ENCODE measurements at regions not wholly inside any gene's neighbourhood (a gene's known extent, or its start where the extent isn't known, plus 50 kb on each side); places are given as distances from the start of the nearest gene placed in this dataset.

DNA sequence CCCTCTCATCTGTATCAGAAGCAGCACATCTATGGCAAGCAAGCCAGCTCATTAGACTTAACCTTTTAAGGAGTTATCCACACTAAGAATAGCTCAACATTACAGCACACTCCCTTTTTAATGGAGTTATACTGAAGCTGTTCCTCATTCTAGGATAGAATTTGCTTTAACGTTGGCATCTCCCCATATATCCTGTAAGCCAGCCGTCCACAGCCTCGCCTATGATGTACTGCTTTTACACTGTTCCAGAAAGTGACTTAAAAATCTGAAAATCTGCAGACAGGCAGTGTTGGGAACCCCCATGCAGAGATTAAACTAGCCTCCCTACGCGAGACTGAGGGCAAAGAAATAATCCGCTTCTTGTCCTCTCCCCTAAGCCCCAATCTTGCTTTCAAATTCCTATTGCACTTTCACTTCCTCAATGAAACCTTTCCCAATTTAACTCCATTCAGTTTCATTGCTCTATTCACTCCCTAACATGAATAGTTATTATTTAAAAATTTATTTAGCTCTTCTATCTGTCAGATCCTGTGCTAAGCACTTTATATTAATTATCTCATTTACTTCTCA lies 225.0 kb downstream of the BLID start:
- peaks cover 0 to 15% (median 0%) of the 10 kb centered on the region in 4 donors for H3K27me3 ChIP-seq
- no peak for DNase-seq
- H3K9me3 ChIP-seq, result no peaks in the 10 kb centered on the region
- intact Hi-C loops (cut with DNase I), result no loop called here
- H3K4me3 ChIP-seq, result no peak overlapping the region
- peak overlapping the region in 3 of 4 donors; percentile 10 to 55 (median 12) for H3K27ac ChIP-seq
- H3K4me1 ChIP-seq, result peaks cover 0 to 12% (median 6%) of the 10 kb centered on the region in 3 donors
- WGBS, 2 donors, result 63 to 77% methylated on average over 6 of the region's 6 CpGs
- H3K36me3 ChIP-seq, result no peaks in the 10 kb centered on the region
- TF ChIP-seq POLR2A (IDR thresholded peaks at IDR 0.05), result no peak
- TF ChIP-seq, protein P1, sequence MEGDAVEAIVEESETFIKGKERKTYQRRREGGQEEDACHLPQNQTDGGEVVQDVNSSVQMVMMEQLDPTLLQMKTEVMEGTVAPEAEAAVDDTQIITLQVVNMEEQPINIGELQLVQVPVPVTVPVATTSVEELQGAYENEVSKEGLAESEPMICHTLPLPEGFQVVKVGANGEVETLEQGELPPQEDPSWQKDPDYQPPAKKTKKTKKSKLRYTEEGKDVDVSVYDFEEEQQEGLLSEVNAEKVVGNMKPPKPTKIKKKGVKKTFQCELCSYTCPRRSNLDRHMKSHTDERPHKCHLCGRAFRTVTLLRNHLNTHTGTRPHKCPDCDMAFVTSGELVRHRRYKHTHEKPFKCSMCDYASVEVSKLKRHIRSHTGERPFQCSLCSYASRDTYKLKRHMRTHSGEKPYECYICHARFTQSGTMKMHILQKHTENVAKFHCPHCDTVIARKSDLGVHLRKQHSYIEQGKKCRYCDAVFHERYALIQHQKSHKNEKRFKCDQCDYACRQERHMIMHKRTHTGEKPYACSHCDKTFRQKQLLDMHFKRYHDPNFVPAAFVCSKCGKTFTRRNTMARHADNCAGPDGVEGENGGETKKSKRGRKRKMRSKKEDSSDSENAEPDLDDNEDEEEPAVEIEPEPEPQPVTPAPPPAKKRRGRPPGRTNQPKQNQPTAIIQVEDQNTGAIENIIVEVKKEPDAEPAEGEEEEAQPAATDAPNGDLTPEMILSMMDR (IDR thresholded peaks at IDR 0.05), result no peak

DNA sequence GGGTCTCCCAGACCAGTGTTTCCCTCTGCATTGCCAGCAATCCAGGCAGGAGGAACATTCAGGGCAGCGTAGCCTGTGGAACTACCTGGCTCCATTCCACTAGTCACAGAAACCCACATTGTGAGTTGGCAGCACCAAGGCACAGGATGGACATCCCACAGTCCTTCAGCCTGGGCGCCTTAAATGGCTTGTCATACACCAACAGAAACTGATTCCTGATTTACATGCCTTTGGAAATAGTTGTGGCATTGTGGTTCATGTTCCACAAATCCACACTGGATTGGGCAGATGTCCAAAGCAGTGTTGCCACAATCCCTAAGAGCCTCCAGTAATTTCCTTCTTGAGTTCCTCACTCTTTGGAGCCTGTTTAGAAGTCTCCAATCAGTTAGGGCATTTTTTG lies 225.6 kb downstream of the BLID start:
- intact Hi-C loops (cut with DNase I), result no loop called here
- DNase-seq, result no peak
- H3K4me3 ChIP-seq, result no peak overlapping the region
- no peaks in the 10 kb centered on the region for H3K36me3 ChIP-seq
- H3K27ac ChIP-seq, result peak overlapping the region in 1 of 4 donors; percentile 55
- TF ChIP-seq, protein P1 (IDR thresholded peaks at IDR 0.05), result no peak
- no peaks in the 10 kb centered on the region for H3K9me3 ChIP-seq
- peaks cover 0 to 15% (median 0%) of the 10 kb centered on the region in 4 donors for H3K27me3 ChIP-seq
- peaks cover 0 to 12% (median 6%) of the 10 kb centered on the region in 3 donors for H3K4me1 ChIP-seq
- 36 to 53% methylated on average over 2 of the region's 2 CpGs for WGBS, 2 donors

DNA sequence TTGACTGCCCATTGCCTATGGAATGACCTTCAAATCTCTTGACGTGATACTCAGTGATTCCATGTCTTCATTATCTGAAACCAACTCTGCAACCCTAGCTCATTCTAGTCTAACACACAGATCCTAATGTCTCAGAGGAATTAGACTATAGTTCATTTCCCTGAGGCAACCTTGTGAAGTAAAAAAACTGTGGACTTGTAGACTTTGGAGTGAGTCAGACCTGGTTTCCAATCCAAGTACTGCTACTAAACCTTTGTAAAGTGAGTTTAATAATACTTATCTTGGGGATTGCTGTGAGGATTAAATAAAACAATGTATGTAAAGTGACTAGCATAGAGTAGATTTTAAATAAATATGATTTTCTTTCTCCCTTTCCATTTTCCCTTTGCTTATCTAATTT lies 226.1 kb downstream of the BLID start:
- no peak overlapping the region for H3K27ac ChIP-seq
- WGBS, 2 donors, result 42 to 64% methylated on average over 1 of the region's 1 CpG
- no peak for DNase-seq
- H3K4me1 ChIP-seq, result peaks cover 0 to 12% (median 6%) of the 10 kb centered on the region in 3 donors
- TF ChIP-seq, protein P1 (IDR thresholded peaks at IDR 0.05), result no peak
- TF ChIP-seq POLR2A (IDR thresholded peaks at IDR 0.05), result no peak
- no peaks in the 10 kb centered on the region for H3K36me3 ChIP-seq
- intact Hi-C loops (cut with DNase I), result no loop called here
- peaks cover 0 to 15% (median 0%) of the 10 kb centered on the region in 4 donors for H3K27me3 ChIP-seq
- H3K9me3 ChIP-seq, result no peaks in the 10 kb centered on the region
- no peak overlapping the region for H3K4me3 ChIP-seq

DNA sequence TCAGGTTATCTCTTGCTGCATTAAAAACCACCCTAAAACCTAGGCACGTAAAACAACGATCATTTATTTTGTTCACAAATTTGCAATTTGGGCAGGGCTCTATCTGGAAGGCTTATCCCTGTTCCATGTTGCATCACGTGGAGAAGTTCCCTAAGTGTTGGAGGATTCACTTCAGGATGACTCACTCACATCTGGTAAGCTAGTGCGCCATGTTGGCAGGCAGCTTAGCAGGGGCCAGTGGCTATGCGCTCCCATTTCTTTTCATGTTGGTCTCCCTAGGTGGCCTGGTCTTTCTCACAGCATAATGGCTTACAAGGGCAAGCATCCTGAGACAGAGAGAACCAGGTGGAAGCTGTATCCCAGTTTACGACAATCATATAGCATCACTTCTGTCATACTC lies 226.8 kb downstream of the BLID start:
- Histone ChIP-seq H3K36me3 (no peaks in the 10 kb centered on the region), H3K4me1 (peaks cover 0 to 12% (median 6%) of the 10 kb centered on the region in 3 donors), H3K9me3 (no peaks in the 10 kb centered on the region), H3K27ac (no peak overlapping the region), H3K4me3 (no peak overlapping the region), H3K27me3 (peaks cover 0 to 16% (median 0%) of the 10 kb centered on the region in 4 donors)
- intact Hi-C loops (cut with DNase I), result no loop called here
- TF ChIP-seq POLR2A (IDR thresholded peaks at IDR 0.05), result no peak
- TF ChIP-seq, protein P1 (IDR thresholded peaks at IDR 0.05), result no peak
- whole genome bisulfite sequencing, 2 donors, result 75 to 85% methylated on average over 6 of the region's 6 CpGs
- no peak for DNase-seq

GRCh38 chr11:121887976-121888557 lies 227.9 kb downstream of the BLID start:
- Histone ChIP-seq H3K36me3 (no peaks in the 10 kb centered on the region), H3K9me3 (no peaks in the 10 kb centered on the region), H3K4me1 (peaks cover 0 to 12% (median 6%) of the 10 kb centered on the region in 3 donors), H3K27me3 (peaks cover 0 to 28% (median 0%) of the 10 kb centered on the region in 4 donors), H3K27ac (no peak overlapping the region), H3K4me3 (no peak overlapping the region)
- no peak for TF ChIP-seq POLR2A (IDR thresholded peaks at IDR 0.05)
- TF ChIP-seq, protein P1 (IDR thresholded peaks at IDR 0.05), result no peak
- intact Hi-C loops (cut with DNase I), result no loop called here
- DNase-seq, result no peak
- 85 to 92% methylated on average over 4 of the region's 4 CpGs for WGBS, 2 donors
